ENCODE measurements at regions not wholly inside any gene's neighbourhood (a gene's known extent, or its start where the extent isn't known, plus 50 kb on each side); places are given as distances from the start of the nearest gene placed in this dataset.

DNA sequence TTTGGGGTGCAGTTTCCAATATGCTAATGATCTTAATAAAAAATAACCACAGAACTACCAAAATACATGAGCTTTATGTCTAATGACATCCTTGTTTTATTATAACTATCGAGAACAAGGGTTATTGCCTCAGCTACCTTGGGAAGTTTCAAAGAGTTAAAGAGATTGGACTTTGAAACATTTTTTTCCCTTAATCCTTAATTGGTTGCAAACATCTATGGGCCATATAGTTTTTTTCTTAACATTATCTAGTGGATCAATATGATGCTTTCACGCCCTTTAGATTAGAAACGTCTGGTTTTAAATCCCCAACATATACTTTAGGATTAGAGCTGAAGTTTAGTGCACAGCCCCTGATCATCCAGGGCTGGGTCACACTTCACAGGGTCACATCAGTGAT is 219.2 kb upstream of the SGO1 start:
- no peak overlapping the region for H3K27ac Mint-ChIP-seq
- peaks cover 10% of the 10 kb centered on the region for H3K4me1 Mint-ChIP-seq
- no peaks in the 10 kb centered on the region for H3K9me3 Mint-ChIP-seq
- H3K36me3 Mint-ChIP-seq (ENCODE audit: low read depth), result no peaks in the 10 kb centered on the region
- no peaks in the 10 kb centered on the region for H3K27me3 Mint-ChIP-seq (ENCODE audit: low read depth)
- H3K4me3 Mint-ChIP-seq, result no peak overlapping the region
- TF ChIP-seq, protein P1, sequence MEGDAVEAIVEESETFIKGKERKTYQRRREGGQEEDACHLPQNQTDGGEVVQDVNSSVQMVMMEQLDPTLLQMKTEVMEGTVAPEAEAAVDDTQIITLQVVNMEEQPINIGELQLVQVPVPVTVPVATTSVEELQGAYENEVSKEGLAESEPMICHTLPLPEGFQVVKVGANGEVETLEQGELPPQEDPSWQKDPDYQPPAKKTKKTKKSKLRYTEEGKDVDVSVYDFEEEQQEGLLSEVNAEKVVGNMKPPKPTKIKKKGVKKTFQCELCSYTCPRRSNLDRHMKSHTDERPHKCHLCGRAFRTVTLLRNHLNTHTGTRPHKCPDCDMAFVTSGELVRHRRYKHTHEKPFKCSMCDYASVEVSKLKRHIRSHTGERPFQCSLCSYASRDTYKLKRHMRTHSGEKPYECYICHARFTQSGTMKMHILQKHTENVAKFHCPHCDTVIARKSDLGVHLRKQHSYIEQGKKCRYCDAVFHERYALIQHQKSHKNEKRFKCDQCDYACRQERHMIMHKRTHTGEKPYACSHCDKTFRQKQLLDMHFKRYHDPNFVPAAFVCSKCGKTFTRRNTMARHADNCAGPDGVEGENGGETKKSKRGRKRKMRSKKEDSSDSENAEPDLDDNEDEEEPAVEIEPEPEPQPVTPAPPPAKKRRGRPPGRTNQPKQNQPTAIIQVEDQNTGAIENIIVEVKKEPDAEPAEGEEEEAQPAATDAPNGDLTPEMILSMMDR (IDR thresholded peaks at IDR 0.05; ENCODE audit: unreplicated experiment in 3 of 3), result no peak

DNA sequence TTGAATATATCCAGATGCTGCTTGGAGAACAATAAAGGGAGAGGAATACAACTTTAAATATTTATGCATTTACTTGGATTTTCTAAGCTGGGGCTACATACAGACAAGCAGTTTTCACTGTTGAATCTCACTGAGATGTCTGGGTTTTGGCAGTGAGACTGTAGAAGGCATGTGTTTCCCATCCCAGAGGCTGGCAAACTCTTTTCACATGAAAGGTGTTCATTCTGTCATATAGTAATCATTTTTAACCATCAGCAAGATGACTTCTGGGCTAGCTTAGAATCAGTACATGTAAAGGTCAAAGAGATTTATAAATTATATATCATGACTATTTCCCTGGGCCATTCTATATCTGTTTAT is 218.7 kb upstream of the SGO1 start:
- peaks cover 10% of the 10 kb centered on the region for H3K4me1 Mint-ChIP-seq
- TF ChIP-seq, protein P1 (IDR thresholded peaks at IDR 0.05; ENCODE audit: unreplicated experiment in 3 of 3), result no peak
- no peak overlapping the region for H3K4me3 Mint-ChIP-seq
- no peaks in the 10 kb centered on the region for H3K9me3 Mint-ChIP-seq
- no peaks in the 10 kb centered on the region for H3K36me3 Mint-ChIP-seq (ENCODE audit: low read depth)
- no peaks in the 10 kb centered on the region for H3K27me3 Mint-ChIP-seq (ENCODE audit: low read depth)
- no peak overlapping the region for H3K27ac Mint-ChIP-seq

DNA sequence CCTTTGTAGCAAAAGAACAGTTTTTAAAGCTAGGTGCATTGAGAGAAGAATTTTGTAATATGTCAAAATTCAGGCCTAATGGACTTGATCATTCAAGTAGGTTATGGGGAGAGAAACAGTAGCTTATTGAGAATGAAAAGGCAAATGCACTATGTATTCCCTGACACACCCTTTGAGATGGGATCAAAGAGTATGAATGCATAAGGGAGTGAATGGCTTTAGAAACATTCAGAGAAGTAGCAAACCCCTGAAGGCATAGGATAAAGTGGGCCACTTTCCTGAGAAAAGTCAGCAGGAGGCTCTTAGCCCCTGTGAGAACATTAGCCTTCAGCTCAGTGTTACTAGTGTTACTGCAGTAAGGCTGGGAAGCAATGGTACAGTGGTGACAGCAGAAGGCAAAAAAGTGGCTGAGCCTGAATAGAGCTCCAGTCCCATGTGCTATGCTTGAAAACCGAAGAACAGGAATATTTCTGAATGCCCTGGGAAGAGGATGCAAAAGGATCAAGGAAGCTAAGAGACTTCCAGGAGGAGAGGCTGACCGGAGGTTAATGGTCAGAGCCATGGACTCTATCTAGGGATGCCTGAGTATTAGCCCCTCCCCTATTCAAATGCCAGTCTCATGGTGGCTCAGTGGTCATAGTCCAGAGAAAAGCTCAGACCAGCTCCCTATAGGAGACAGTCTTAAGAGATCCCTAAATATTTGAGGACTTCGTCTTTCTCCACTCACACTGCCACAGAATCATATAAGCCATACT is 218.2 kb upstream of the SGO1 start:
- Mint-ChIP-seq H3K4me1 (peaks cover 10% of the 10 kb centered on the region), H3K36me3 (ENCODE audit: low read depth) (no peaks in the 10 kb centered on the region), H3K9me3 (no peaks in the 10 kb centered on the region), H3K27ac (no peak overlapping the region), H3K4me3 (no peak overlapping the region), H3K27me3 (ENCODE audit: low read depth) (no peaks in the 10 kb centered on the region)
- TF ChIP-seq, protein P1 (IDR thresholded peaks at IDR 0.05; ENCODE audit: unreplicated experiment in 3 of 3), result no peak

DNA sequence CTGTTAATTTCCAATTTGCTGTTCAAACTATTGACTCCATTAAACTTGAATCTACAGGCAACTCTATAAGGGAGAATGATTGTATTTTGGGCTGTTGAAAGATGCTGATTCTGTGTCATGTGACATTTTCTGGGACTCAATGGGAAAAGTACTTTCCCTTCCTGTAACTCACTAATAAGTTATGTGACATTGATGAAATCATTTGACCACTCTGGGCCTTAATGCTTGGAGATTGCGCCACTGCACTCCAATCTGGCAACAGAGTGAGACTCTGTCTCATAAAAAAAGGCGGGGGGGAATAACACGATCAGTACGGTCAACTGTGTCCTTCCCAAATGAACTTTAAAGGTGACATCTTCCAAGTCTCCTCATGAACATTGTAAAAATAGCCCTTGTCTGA is 215.2 kb upstream of the SGO1 start:
- peaks cover 7% of the 10 kb centered on the region for H3K27me3 Mint-ChIP-seq (ENCODE audit: low read depth)
- H3K4me1 Mint-ChIP-seq, result no peaks in the 10 kb centered on the region
- no peaks in the 10 kb centered on the region for H3K9me3 Mint-ChIP-seq
- H3K36me3 Mint-ChIP-seq (ENCODE audit: low read depth), result no peaks in the 10 kb centered on the region
- no peak overlapping the region for H3K4me3 Mint-ChIP-seq
- TF ChIP-seq, protein P1 (IDR thresholded peaks at IDR 0.05; ENCODE audit: unreplicated experiment in 3 of 3), result no peak
- no peak overlapping the region for H3K27ac Mint-ChIP-seq

DNA sequence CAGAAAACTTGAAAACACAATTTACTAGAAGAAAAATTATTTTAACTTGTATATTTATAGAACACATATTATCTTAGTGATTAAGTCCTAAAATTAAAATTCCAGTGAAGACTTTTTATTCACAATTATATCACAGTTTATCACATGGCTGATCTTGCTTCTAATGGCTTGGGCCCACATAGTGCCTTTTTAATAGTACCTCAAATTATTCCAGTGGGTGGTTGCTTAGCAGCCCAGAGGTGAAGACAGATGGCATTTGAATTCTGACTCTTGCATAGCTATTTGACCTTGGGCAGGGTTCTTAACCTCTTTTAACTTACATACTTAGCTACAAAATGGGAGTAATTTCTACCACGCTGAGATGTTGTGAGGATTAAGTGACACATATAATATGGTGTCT is 214.7 kb upstream of the SGO1 start:
- Mint-ChIP-seq H3K36me3 (ENCODE audit: low read depth) (no peaks in the 10 kb centered on the region), H3K27ac (no peak overlapping the region), H3K4me1 (no peaks in the 10 kb centered on the region), H3K4me3 (no peak overlapping the region), H3K27me3 (ENCODE audit: low read depth) (peaks cover 7% of the 10 kb centered on the region), H3K9me3 (no peaks in the 10 kb centered on the region)
- TF ChIP-seq, protein P1 (IDR thresholded peaks at IDR 0.05; ENCODE audit: unreplicated experiment in 3 of 3), result no peak

DNA sequence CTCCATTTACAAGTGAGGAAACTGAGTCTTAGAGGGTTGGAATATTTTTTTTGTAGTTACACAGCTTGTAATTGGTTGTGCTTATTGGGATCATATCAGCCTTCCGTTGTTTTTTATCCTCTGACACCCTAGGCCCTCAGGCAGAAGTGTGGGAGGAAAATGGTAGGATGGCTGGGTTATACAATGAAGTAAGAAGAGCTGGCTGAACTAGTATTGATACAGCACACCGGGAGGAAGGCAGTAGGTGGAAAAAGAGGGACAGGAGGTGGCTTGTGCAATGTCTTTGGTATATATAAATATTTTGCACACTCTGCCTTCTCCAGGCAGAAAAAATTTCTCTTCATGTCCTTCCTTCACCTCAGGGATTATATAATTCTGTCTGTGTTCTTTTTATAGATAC is 214.3 kb upstream of the SGO1 start:
- H3K27me3 Mint-ChIP-seq (ENCODE audit: low read depth), result peaks cover 7% of the 10 kb centered on the region
- H3K36me3 Mint-ChIP-seq (ENCODE audit: low read depth), result no peaks in the 10 kb centered on the region
- no peak overlapping the region for H3K4me3 Mint-ChIP-seq
- TF ChIP-seq, protein P1 (IDR thresholded peaks at IDR 0.05; ENCODE audit: unreplicated experiment in 3 of 3), result no peak
- H3K9me3 Mint-ChIP-seq, result no peaks in the 10 kb centered on the region
- no peak overlapping the region for H3K27ac Mint-ChIP-seq
- H3K4me1 Mint-ChIP-seq, result no peaks in the 10 kb centered on the region

Data from nephron (organoid).